HG02571 (cell line): ENCODE measurements at regions not wholly inside any gene's neighbourhood (a gene's known extent, or its start where the extent isn't known, plus 50 kb on each side); places are given as distances from the start of the nearest gene placed in this dataset.

Source experiments
- ATAC-seq: cut with Tn5 transposase; IDR thresholded peaks from one replicate; pipeline ENCODE4 v1.9.1; 2021; ENCODE audit warnings: mild to moderate bottlenecking, moderate library complexity; ENCODE audit not compliant: unreplicated experiment

GRCh38 chr12:4056910-4057845, 184.0 kb upstream of the PARP11 start:
- ATAC-seq, result no peak

- no peak for ATAC-seq
Measured at GRCh38 chr12:4054630-4055029, 181.4 kb upstream of the PARP11 start.

GRCh38 chr12:4052691-4053090, 179.5 kb upstream of the PARP11 start:
- ATAC-seq, result no peak

- ATAC-seq, result no peak
Measured at GRCh38 chr12:4051596-4051995, 178.4 kb upstream of the PARP11 start.

- ATAC-seq, result no peak
Measured at GRCh38 chr12:4050340-4050739, 177.1 kb upstream of the PARP11 start.

- no peak for ATAC-seq
Measured at GRCh38 chr12:4049298-4050080, 176.3 kb upstream of the PARP11 start.

GRCh38 chr12:4047421-4047820, 174.2 kb upstream of the PARP11 start:
- ATAC-seq, result no peak

GRCh38 chr12:4046495-4046840, 173.3 kb upstream of the PARP11 start:
- ATAC-seq, result no peak

GRCh38 chr12:4045786-4046494, 172.7 kb upstream of the PARP11 start:
- no peak for ATAC-seq

GRCh38 chr12:4044736-4045730, 171.8 kb upstream of the PARP11 start:
- no peak for ATAC-seq

GRCh38 chr12:4044101-4044500, 170.9 kb upstream of the PARP11 start:
- ATAC-seq, result no peak

- ATAC-seq, result no peak
Measured at GRCh38 chr12:4041187-4041885, 168.1 kb upstream of the PARP11 start.

GRCh38 chr12:4039931-4040330, 166.7 kb upstream of the PARP11 start:
- ATAC-seq, result no peak

GRCh38 chr12:4037747-4038312, 164.6 kb upstream of the PARP11 start:
- ATAC-seq, result no peak

GRCh38 chr12:4036671-4037271, 163.6 kb upstream of the PARP11 start:
- no peak for ATAC-seq

- no peak for ATAC-seq
Measured at GRCh38 chr12:4034921-4035320, 161.7 kb upstream of the PARP11 start.

- no peak for ATAC-seq
Measured at GRCh38 chr12:4032924-4033615, 159.9 kb upstream of the PARP11 start.

GRCh38 chr12:4031703-4032291, 158.6 kb upstream of the PARP11 start:
- no peak for ATAC-seq
